22Rv1 (cell line): ENCODE measurements at regions not wholly inside any gene's neighbourhood (a gene's known extent, or its start where the extent isn't known, plus 50 kb on each side); places are given as distances from the start of the nearest gene placed in this dataset.
"Not testable (repeated sequence)": the region's sequence is repeated elsewhere in the genome, so short reads cannot be mapped to it uniquely, and the experiment has no call there.

ENCODE experiments used
- CTCF ChIP-seq: fragments of 450-650 bp; IDR thresholded peaks from 2 replicates; pipeline ENCODE4 v1.5.1; 2017; ENCODE audit warnings: mild to moderate bottlenecking
- ZFX ChIP-seq: fragments of 450-650 bp; IDR thresholded peaks from 2 replicates; pipeline ENCODE4 v1.6.1; 2017; ENCODE audit warnings: antibody characterized with exemption, borderline replicate concordance

GRCh38 chr1:148345659-148346151 is 137.4 kb downstream of the PPIAL4G start:
- peak; percentile 89 for TF ChIP-seq CTCF
- TF ChIP-seq ZFX: not testable (repeated sequence)
